ENCODE measurements at regions not wholly inside any gene's neighbourhood (a gene's known extent, or its start where the extent isn't known, plus 50 kb on each side); places are given as distances from the start of the nearest gene placed in this dataset.
A peak's percentile ranks its signal among the peaks of the same experiment; 100 is the strongest.
"Not testable (repeated sequence)": the region's sequence is repeated elsewhere in the genome, so short reads cannot be mapped to it uniquely, and the experiment has no call there.

GRCh38 chr10:35784751-35785150 lies 142.7 kb upstream of the FZD8 start:
- DNase-seq (ENCODE audit: low read depth), result no peak

- peak; percentile 32 for DNase-seq (ENCODE audit: low read depth)
Observed at GRCh38 chr10:35783305-35783838, 141.3 kb upstream of the FZD8 start.

- no peak for DNase-seq (ENCODE audit: low read depth)
Observed at GRCh38 chr10:35781643-35782035, 139.5 kb upstream of the FZD8 start.

- no peak for DNase-seq (ENCODE audit: low read depth)
Observed at GRCh38 chr10:35780970-35781642, 139.0 kb upstream of the FZD8 start.

- DNase-seq (ENCODE audit: low read depth), result no peak
Observed at GRCh38 chr10:35778306-35778705, 136.2 kb upstream of the FZD8 start.

- not testable (repeated sequence) for DNase-seq (ENCODE audit: low read depth)
Observed at GRCh38 chr10:35776557-35776956, 134.5 kb upstream of the FZD8 start.

GRCh38 chr10:35774109-35774508 lies 132.0 kb upstream of the FZD8 start:
- no peak for DNase-seq (ENCODE audit: low read depth)

- DNase-seq (ENCODE audit: low read depth), result no peak
Observed at GRCh38 chr10:35770817-35771355, 128.8 kb upstream of the FZD8 start.

- DNase-seq (ENCODE audit: low read depth), result no peak
Observed at GRCh38 chr10:35769795-35770194, 127.7 kb upstream of the FZD8 start.

- DNase-seq (ENCODE audit: low read depth), result no peak
Observed at GRCh38 chr10:35768731-35769130, 126.6 kb upstream of the FZD8 start.

GRCh38 chr10:35768011-35768410 lies 125.9 kb upstream of the FZD8 start:
- DNase-seq (ENCODE audit: low read depth), result peak; percentile 28

- DNase-seq (ENCODE audit: low read depth), result no peak
Observed at GRCh38 chr10:35765996-35766395, 123.9 kb upstream of the FZD8 start.

- DNase-seq (ENCODE audit: low read depth), result peak; percentile 11
Observed at GRCh38 chr10:35765066-35765527, 123.0 kb upstream of the FZD8 start.

- DNase-seq (ENCODE audit: low read depth), result peak; percentile 26
Observed at GRCh38 chr10:35762311-35763030, 120.4 kb upstream of the FZD8 start.

- no peak for DNase-seq (ENCODE audit: low read depth)
Observed at GRCh38 chr10:35758076-35758475, 116.0 kb upstream of the FZD8 start.

GRCh38 chr10:35754519-35754918 lies 112.4 kb upstream of the FZD8 start:
- no peak for DNase-seq (ENCODE audit: low read depth)

GRCh38 chr10:35752469-35753461 lies 110.7 kb upstream of the FZD8 start:
- DNase-seq (ENCODE audit: low read depth), result no peak

GRCh38 chr10:35751347-35751746 lies 109.3 kb upstream of the FZD8 start:
- no peak for DNase-seq (ENCODE audit: low read depth)

GRCh38 chr10:35749230-35749629 lies 107.1 kb upstream of the FZD8 start:
- DNase-seq (ENCODE audit: low read depth), result no peak

- no peak for DNase-seq (ENCODE audit: low read depth)
Observed at GRCh38 chr10:35745617-35746403, 103.7 kb upstream of the FZD8 start.

GRCh38 chr10:35743851-35744250 lies 101.8 kb upstream of the FZD8 start:
- no peak for DNase-seq (ENCODE audit: low read depth)
